Activated T-cell treated with anti-CD3 and anti-CD28 coated beads, Interleukin-2, amount 50 U/mL, for 4 hours (primary cell): ENCODE measurements at regions not wholly inside any gene's neighbourhood (a gene's known extent, or its start where the extent isn't known, plus 50 kb on each side); places are given as distances from the start of the nearest gene placed in this dataset.

Experiments
- ATAC-seq, 2 donors: fragments of 200-7000 bp; cut with Tn5 transposase; one replicate each; pipeline ENCODE4 v1.10.0; 2021
- DNase-seq: peaks from one replicate; pipeline ENCODE4 v3.0.0-alpha.2; 2020
- H3K27me3 Mint-ChIP-seq: one replicate; pipeline ENCODE4 v1.8.0; 2021; ENCODE audit warnings: low read depth, mixed read lengths
- H3K36me3 Mint-ChIP-seq: one replicate; pipeline ENCODE4 v1.8.0; 2022; ENCODE audit warnings: mixed read lengths; ENCODE audit not compliant: insufficient read depth
- H3K4me1 Mint-ChIP-seq: one replicate; pipeline ENCODE4 v1.8.0; 2021; ENCODE audit warnings: low read depth, mixed read lengths
- H3K4me3 Mint-ChIP-seq: one replicate; pipeline ENCODE4 v1.8.0; 2021; ENCODE audit warnings: mild to moderate bottlenecking, moderate library complexity, mixed read lengths
- H3K9me3 Mint-ChIP-seq: one replicate; pipeline ENCODE4 v1.8.0; 2021; ENCODE audit warnings: mixed read lengths

DNA sequence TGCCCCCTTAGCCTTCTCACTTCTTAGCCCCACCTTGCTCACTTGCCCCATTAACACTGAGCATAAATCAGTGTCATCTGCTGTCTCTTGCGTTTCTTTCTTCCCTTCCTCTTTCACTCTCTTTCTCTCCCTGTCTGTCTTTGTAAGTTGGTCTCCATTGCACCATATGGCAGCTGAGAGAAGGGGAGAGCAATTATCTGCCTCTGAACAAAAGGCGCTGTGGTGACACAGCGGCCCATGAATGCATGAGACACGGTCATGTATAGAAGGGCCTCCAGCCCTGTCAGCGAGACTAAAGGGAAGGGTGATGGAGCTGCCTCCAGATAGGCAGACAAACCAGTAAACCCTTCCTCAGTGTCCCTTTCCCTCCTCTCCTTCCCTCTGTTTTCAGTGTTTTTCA is 88.8 kb upstream of the PCDH18 start:
- DNase-seq (no peak), ATAC-seq (no peak)
- Mint-ChIP-seq H3K4me3 (no peak overlapping the region), H3K36me3 (no peaks in the 10 kb centered on the region), H3K4me1 (no peaks in the 10 kb centered on the region), H3K27me3 (no peaks in the 10 kb centered on the region), H3K9me3 (no peaks in the 10 kb centered on the region)

GRCh38 chr4:137614491-137614890 is 82.2 kb upstream of the PCDH18 start:
- ATAC-seq = no peak
- Mint-ChIP-seq H3K9me3 (peaks cover 5% of the 10 kb centered on the region), H3K4me3 (no peak overlapping the region), H3K36me3 (no peaks in the 10 kb centered on the region), H3K27me3 (no peaks in the 10 kb centered on the region), H3K4me1 (no peaks in the 10 kb centered on the region)
- DNase-seq = no peak

GRCh38 chr4:137611998-137612700 is 79.9 kb upstream of the PCDH18 start:
- H3K27me3 Mint-ChIP-seq = no peaks in the 10 kb centered on the region
- no peaks in the 10 kb centered on the region for H3K36me3 Mint-ChIP-seq
- ATAC-seq = no peak
- no peaks in the 10 kb centered on the region for H3K4me1 Mint-ChIP-seq
- peaks cover 5% of the 10 kb centered on the region for H3K9me3 Mint-ChIP-seq
- H3K4me3 Mint-ChIP-seq = no peak overlapping the region
- DNase-seq = no peak

GRCh38 chr4:137610960-137611359 is 78.7 kb upstream of the PCDH18 start:
- peaks cover 5% of the 10 kb centered on the region for H3K9me3 Mint-ChIP-seq
- no peaks in the 10 kb centered on the region for H3K4me1 Mint-ChIP-seq
- ATAC-seq (no peak), DNase-seq (no peak)
- H3K36me3 Mint-ChIP-seq = no peaks in the 10 kb centered on the region
- no peaks in the 10 kb centered on the region for H3K27me3 Mint-ChIP-seq
- H3K4me3 Mint-ChIP-seq = no peak overlapping the region

DNA sequence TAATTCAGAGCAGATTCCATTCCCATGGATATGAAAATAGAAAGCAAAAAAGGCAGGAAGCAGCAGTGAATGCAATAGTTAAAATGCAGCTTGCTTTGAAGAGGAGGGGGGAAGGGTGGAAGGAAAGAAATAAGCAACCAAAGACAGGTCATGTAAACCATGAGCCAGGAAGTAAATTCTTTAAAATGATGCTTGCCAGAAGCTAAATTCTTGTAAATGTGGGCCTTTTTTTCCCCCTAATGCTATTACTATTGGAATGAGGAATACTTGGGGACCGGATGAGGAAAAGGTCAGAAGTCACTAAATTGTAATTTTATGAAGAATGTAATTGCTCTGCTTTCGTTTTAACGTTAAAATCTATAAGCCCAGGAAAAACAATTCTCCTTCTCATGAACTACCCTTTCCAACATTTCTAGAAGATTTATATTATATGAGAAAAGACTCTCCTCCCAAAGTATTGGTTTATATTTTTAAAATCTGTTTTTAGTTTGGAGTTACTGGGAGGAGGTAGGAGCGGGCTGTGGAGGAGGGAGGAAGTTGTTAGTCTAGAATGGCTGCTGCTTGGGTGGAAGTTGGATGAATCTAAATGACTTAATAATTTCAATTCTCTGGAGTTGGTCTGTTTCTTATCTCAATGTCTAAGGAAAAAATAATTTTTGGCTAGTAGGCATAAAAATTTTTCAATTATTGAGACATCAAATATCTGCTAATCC is 77.6 kb upstream of the PCDH18 start:
- H3K4me3 Mint-ChIP-seq = no peak overlapping the region
- ATAC-seq = no peak
- DNase-seq = no peak
- no peaks in the 10 kb centered on the region for H3K4me1 Mint-ChIP-seq
- no peaks in the 10 kb centered on the region for H3K27me3 Mint-ChIP-seq
- H3K36me3 Mint-ChIP-seq = no peaks in the 10 kb centered on the region
- H3K9me3 Mint-ChIP-seq = peaks cover 5% of the 10 kb centered on the region

GRCh38 chr4:137608085-137608484 is 75.8 kb upstream of the PCDH18 start:
- no peak for DNase-seq
- Mint-ChIP-seq H3K36me3 (no peaks in the 10 kb centered on the region), H3K4me3 (no peak overlapping the region), H3K4me1 (no peaks in the 10 kb centered on the region), H3K9me3 (peaks cover 4% of the 10 kb centered on the region), H3K27me3 (no peaks in the 10 kb centered on the region)
- no peak for ATAC-seq

GRCh38 chr4:137602436-137602835 is 70.1 kb upstream of the PCDH18 start:
- DNase-seq (no peak), ATAC-seq (no peak)
- H3K4me3 Mint-ChIP-seq = no peak overlapping the region
- H3K4me1 Mint-ChIP-seq = no peaks in the 10 kb centered on the region
- H3K36me3 Mint-ChIP-seq = no peaks in the 10 kb centered on the region
- H3K9me3 Mint-ChIP-seq = peaks cover 4% of the 10 kb centered on the region
- H3K27me3 Mint-ChIP-seq = no peaks in the 10 kb centered on the region

DNA sequence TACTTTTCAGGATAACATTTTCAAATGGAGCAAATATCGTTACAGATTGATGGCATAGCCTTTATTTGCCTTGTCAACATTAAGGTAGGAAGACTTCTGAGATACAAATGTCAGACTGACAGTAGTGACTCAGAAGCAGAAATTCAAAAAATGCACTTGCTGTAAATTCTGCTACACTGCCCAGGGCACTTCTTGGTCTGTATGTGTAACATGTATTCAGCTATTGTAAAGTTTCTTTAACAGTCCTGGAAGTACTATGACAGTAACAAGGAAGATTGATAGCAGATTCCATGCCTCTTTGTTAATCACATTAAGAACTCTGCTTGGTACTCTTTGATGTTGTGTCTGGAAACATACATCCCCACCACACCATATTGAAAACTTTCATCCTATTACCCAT is 69.6 kb upstream of the PCDH18 start:
- DNase-seq = no peak
- peaks cover 4% of the 10 kb centered on the region for H3K9me3 Mint-ChIP-seq
- H3K27me3 Mint-ChIP-seq = no peaks in the 10 kb centered on the region
- no peak for ATAC-seq
- no peaks in the 10 kb centered on the region for H3K4me1 Mint-ChIP-seq
- H3K4me3 Mint-ChIP-seq = no peak overlapping the region
- H3K36me3 Mint-ChIP-seq = no peaks in the 10 kb centered on the region

- no peak for DNase-seq
- Mint-ChIP-seq H3K4me1 (no peaks in the 10 kb centered on the region), H3K9me3 (peaks cover 4% of the 10 kb centered on the region), H3K36me3 (no peaks in the 10 kb centered on the region), H3K27me3 (no peaks in the 10 kb centered on the region), H3K4me3 (no peak overlapping the region)
- ATAC-seq = no peak
Measured at GRCh38 chr4:137599734-137600133, 67.4 kb upstream of the PCDH18 start.

GRCh38 chr4:137597752-137598430 is 65.6 kb upstream of the PCDH18 start:
- H3K36me3 Mint-ChIP-seq = no peaks in the 10 kb centered on the region
- H3K4me1 Mint-ChIP-seq = no peaks in the 10 kb centered on the region
- no peak overlapping the region for H3K4me3 Mint-ChIP-seq
- ATAC-seq = no peak
- no peak for DNase-seq
- no peaks in the 10 kb centered on the region for H3K9me3 Mint-ChIP-seq
- H3K27me3 Mint-ChIP-seq = no peaks in the 10 kb centered on the region

GRCh38 chr4:137587796-137588195 is 55.5 kb upstream of the PCDH18 start:
- Mint-ChIP-seq H3K36me3 (no peaks in the 10 kb centered on the region), H3K9me3 (no peaks in the 10 kb centered on the region), H3K27me3 (no peaks in the 10 kb centered on the region), H3K4me1 (no peaks in the 10 kb centered on the region), H3K4me3 (no peak overlapping the region)
- DNase-seq (no peak), ATAC-seq (no peak)

DNA sequence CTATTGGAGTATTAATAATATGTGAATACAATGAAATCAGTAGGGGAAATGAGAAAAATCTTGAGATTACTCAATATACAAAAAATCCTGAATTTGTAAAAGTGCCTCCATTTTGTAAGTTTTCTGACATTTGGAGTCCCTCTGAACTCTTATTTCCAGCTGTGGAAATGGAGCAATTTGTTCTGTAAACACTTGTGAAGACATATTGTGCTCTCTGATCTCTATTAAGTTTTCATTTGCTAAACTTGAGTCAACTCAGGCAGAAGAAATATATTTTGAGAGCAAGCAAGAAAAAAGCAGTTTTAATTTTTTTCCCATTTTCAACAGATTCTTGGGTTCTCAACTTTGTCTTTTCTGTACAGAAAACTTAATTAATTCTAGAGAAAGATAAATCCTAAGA is 51.4 kb upstream of the PCDH18 start:
- H3K27me3 Mint-ChIP-seq = no peaks in the 10 kb centered on the region
- no peak overlapping the region for H3K4me3 Mint-ChIP-seq

More for the DNA sequence above, 51.4 kb upstream of the PCDH18 start:
- ATAC-seq (no peak), DNase-seq (no peak)
- H3K9me3 Mint-ChIP-seq = no peaks in the 10 kb centered on the region
- H3K36me3 Mint-ChIP-seq = no peaks in the 10 kb centered on the region
- no peaks in the 10 kb centered on the region for H3K4me1 Mint-ChIP-seq
